ENCODE measurements at regions not wholly inside any gene's neighbourhood (a gene's known extent, or its start where the extent isn't known, plus 50 kb on each side); places are given as distances from the start of the nearest gene placed in this dataset.

GRCh38 chr6:43910638-43911353 is 140.8 kb downstream of the VEGFA start (continued):
- TF ChIP-seq ZBTB2 (IDR thresholded peaks at IDR 0.05): no peak
- peak; percentile 49; the same call in 1 of the 2 replicates for TF ChIP-seq ZNF668 (CRISPR knock-in tag; IDR thresholded peaks at IDR 0.05)
- TF ChIP-seq ZNF445 (CRISPR knock-in tag; IDR thresholded peaks at IDR 0.05; ENCODE audit: low read depth): no peak
- TF ChIP-seq ZNF778 (CRISPR knock-in tag; IDR thresholded peaks at IDR 0.05): no peak
- TF ChIP-seq FOXP1 (CRISPR knock-in tag; IDR thresholded peaks at IDR 0.05): no peak
- peak; percentile 34; the same call in 1 of the 2 replicates for TF ChIP-seq ZNF75A (CRISPR knock-in tag; IDR thresholded peaks at IDR 0.05)
- TF ChIP-seq ARID2 (IDR thresholded peaks at IDR 0.05): no peak
- TF ChIP-seq, protein P1, sequence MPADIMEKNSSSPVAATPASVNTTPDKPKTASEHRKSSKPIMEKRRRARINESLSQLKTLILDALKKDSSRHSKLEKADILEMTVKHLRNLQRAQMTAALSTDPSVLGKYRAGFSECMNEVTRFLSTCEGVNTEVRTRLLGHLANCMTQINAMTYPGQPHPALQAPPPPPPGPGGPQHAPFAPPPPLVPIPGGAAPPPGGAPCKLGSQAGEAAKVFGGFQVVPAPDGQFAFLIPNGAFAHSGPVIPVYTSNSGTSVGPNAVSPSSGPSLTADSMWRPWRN (IDR thresholded peaks at IDR 0.05; ENCODE audit: low read depth): peak; percentile 16; the same call in 1 of the 2 replicates
- no peak for TF ChIP-seq KAT8 (IDR thresholded peaks at IDR 0.05; ENCODE audit: low read depth)
- TF ChIP-seq HSF4 (CRISPR knock-in tag; IDR thresholded peaks at IDR 0.05; ENCODE audit: borderline replicate concordance): peak; percentile 85
- TF ChIP-seq ZNF41 (CRISPR knock-in tag; conservative IDR thresholded peaks at IDR 0.05): peak; percentile 71; the same call in 1 of the 2 replicates
- 0 out of 2 replicates have a peak, but pooled peaks have one; percentile 33 for TF ChIP-seq TFAP4 (CRISPR knock-in tag; IDR thresholded peaks at IDR 0.05; ENCODE audit: borderline replicate concordance)
- TF ChIP-seq ZNF24 (IDR thresholded peaks at IDR 0.05): peak; percentile 16; the same call in 1 of the 2 replicates
- TF ChIP-seq BHLHE40 (IDR thresholded peaks at IDR 0.05; ENCODE audit: low read length): peak; percentile 88

All from K562 (cell line).